ENCODE measurements at regions not wholly inside any gene's neighbourhood (a gene's known extent, or its start where the extent isn't known, plus 50 kb on each side); places are given as distances from the start of the nearest gene placed in this dataset.

GRCh38 chr1:37303884-37304574, 170.4 kb upstream of the ZC3H12A start:
- TF ChIP-seq, protein P1, sequence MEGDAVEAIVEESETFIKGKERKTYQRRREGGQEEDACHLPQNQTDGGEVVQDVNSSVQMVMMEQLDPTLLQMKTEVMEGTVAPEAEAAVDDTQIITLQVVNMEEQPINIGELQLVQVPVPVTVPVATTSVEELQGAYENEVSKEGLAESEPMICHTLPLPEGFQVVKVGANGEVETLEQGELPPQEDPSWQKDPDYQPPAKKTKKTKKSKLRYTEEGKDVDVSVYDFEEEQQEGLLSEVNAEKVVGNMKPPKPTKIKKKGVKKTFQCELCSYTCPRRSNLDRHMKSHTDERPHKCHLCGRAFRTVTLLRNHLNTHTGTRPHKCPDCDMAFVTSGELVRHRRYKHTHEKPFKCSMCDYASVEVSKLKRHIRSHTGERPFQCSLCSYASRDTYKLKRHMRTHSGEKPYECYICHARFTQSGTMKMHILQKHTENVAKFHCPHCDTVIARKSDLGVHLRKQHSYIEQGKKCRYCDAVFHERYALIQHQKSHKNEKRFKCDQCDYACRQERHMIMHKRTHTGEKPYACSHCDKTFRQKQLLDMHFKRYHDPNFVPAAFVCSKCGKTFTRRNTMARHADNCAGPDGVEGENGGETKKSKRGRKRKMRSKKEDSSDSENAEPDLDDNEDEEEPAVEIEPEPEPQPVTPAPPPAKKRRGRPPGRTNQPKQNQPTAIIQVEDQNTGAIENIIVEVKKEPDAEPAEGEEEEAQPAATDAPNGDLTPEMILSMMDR (conservative IDR thresholded peaks at IDR 0.05 in 1 of 2, IDR thresholded peaks at IDR 0.05 in 1 of 2; ENCODE audit: low read depth in 1 of 2, low read length in 2 of 2) = no peak
- no peak for TF ChIP-seq EZH2 (IDR thresholded peaks at IDR 0.05; ENCODE audit: low read length, missing control alignments)

Measured in fibroblast of lung (primary cell).